22Rv1 (cell line): ENCODE measurements at regions not wholly inside any gene's neighbourhood (a gene's known extent, or its start where the extent isn't known, plus 50 kb on each side); places are given as distances from the start of the nearest gene placed in this dataset.

Experiments used
- ZFX ChIP-seq: fragments of 450-650 bp; IDR thresholded peaks from 2 replicates; pipeline ENCODE4 v1.6.1; 2017; ENCODE audit warnings: antibody characterized with exemption, borderline replicate concordance
- TF ChIP-seq, protein P1 (sequence below): fragments of 450-650 bp; IDR thresholded peaks from 2 replicates; pipeline ENCODE4 v1.5.1; 2017; ENCODE audit warnings: mild to moderate bottlenecking

DNA sequence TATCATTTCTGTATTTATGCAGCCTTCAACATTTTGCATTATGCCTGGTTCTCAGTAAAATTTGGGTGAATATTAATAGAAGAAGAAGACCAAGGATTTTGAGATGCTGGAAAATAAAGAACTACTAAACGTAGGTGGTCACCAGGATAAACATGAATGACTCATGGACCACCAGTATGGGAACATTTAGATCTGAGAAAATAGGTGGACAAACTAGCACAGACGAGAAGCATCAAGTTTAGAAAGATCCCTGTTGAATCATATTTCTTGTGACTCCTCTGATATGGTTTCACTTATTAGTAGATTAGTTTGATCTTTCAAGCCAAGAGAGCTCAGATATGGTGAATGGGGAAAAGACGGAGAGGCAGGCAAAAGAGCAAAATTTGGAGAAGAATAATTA is 97.9 kb downstream of the RAP2B start:
- TF ChIP-seq, protein P1, sequence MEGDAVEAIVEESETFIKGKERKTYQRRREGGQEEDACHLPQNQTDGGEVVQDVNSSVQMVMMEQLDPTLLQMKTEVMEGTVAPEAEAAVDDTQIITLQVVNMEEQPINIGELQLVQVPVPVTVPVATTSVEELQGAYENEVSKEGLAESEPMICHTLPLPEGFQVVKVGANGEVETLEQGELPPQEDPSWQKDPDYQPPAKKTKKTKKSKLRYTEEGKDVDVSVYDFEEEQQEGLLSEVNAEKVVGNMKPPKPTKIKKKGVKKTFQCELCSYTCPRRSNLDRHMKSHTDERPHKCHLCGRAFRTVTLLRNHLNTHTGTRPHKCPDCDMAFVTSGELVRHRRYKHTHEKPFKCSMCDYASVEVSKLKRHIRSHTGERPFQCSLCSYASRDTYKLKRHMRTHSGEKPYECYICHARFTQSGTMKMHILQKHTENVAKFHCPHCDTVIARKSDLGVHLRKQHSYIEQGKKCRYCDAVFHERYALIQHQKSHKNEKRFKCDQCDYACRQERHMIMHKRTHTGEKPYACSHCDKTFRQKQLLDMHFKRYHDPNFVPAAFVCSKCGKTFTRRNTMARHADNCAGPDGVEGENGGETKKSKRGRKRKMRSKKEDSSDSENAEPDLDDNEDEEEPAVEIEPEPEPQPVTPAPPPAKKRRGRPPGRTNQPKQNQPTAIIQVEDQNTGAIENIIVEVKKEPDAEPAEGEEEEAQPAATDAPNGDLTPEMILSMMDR: no peak
- no peak for TF ChIP-seq ZFX
